Common myeloid progenitor, CD34-positive (primary cell): ENCODE measurements at regions not wholly inside any gene's neighbourhood (a gene's known extent, or its start where the extent isn't known, plus 50 kb on each side); places are given as distances from the start of the nearest gene placed in this dataset.

Experiments used
- CTCF ChIA-PET: fragments of 350-600 bp; sonication (Branson Sonifier 250); formaldehyde crosslinking; loops from one replicate; lab custom pipeline; 2021; ENCODE audit warnings: antibody characterized with exemption; lab: Charles Lee
- POLR2A ChIA-PET: fragments of 350-600 bp; sonication (Branson Sonifier 250); formaldehyde crosslinking; loops from one replicate; lab custom pipeline; 2021; ENCODE audit warnings: antibody characterized with exemption; lab: Charles Lee
- DNase-seq, 3 donors: peaks; one replicate each; pipeline versions ENCODE4 v3.0.0 to v3.0.0-alpha.2; 2013
- H3K27ac ChIP-seq, 2 experiments: 1 replicate in 1 of 2; 2 replicates in 1 of 2; pipeline ENCODE4 v1.7.0; 2013; ENCODE audit warnings: inconsistent platforms in 2 of 2, low read length in 2 of 2, mild to moderate bottlenecking in 2 of 2, low read depth in 1 of 2, moderate library complexity in 1 of 2; ENCODE audit not compliant: severe bottlenecking in 2 of 2, insufficient read depth in 1 of 2, poor library complexity in 1 of 2
- H3K27me3 ChIP-seq, 5 experiments: replicated peaks in 2 of 5; 1 replicate in 3 of 5; 2 replicates in 2 of 5; pipeline versions ENCODE4 v1.6.1 to v1.7.0; 2013; ENCODE audit warnings: low read length in 4 of 5, mild to moderate bottlenecking in 2 of 5, moderate library complexity in 2 of 5, inconsistent platforms in 1 of 5; ENCODE audit not compliant: insufficient read depth in 5 of 5, control insufficient read depth in 4 of 5
- H3K36me3 ChIP-seq, 4 experiments: 1 replicate in 2 of 4; 2 replicates in 2 of 4; pipeline versions ENCODE4 v1.6.1 to v1.7.0; 2013; ENCODE audit warnings: low read length in 3 of 4, control low read depth in 1 of 4, mild to moderate bottlenecking in 1 of 4; ENCODE audit not compliant: control insufficient read depth in 4 of 4, insufficient read depth in 4 of 4
- H3K4me1 ChIP-seq, 4 experiments: 1 replicate in 3 of 4; 2 replicates in 1 of 4; pipeline versions ENCODE4 v1.6.1 to v1.7.1; 2013; ENCODE audit warnings: low read length in 3 of 4, mild to moderate bottlenecking in 3 of 4, control low read depth in 1 of 4, inconsistent platforms in 1 of 4, moderate library complexity in 1 of 4; ENCODE audit not compliant: control insufficient read depth in 4 of 4, insufficient read depth in 4 of 4; ENCODE audit errors: control extremely low read depth in 1 of 4
- H3K4me3 ChIP-seq, 7 experiments: 1 replicate in 4 of 7; 2 replicates in 3 of 7; pipeline versions ENCODE4 v1.5.1 to v1.7.0; 2013; ENCODE audit warnings: mild to moderate bottlenecking in 7 of 7, low read length in 6 of 7, moderate library complexity in 6 of 7, inconsistent platforms in 2 of 7, low read depth in 2 of 7, control low read depth in 1 of 7; ENCODE audit not compliant: insufficient read depth in 4 of 7, control insufficient read depth in 1 of 7; ENCODE audit errors: extremely low read depth in 1 of 7
- H3K9me3 ChIP-seq, 5 experiments: 1 replicate in 4 of 5; 2 replicates in 1 of 5; pipeline versions ENCODE4 v1.6.1 to v1.7.1; 2013; ENCODE audit warnings: low read length in 4 of 5, mild to moderate bottlenecking in 2 of 5, inconsistent platforms in 1 of 5, low read depth in 1 of 5, moderate library complexity in 1 of 5; ENCODE audit not compliant: control insufficient read depth in 4 of 5, insufficient read depth in 2 of 5; ENCODE audit errors: control extremely low read depth in 1 of 5
- WGBS: methylation state at CpG from one replicate; pipeline ENCODE4 v1.1.5; 2013; ENCODE audit not compliant: insufficient coverage; 5-methylcytosine and 5-hydroxymethylcytosine counted together

DNA sequence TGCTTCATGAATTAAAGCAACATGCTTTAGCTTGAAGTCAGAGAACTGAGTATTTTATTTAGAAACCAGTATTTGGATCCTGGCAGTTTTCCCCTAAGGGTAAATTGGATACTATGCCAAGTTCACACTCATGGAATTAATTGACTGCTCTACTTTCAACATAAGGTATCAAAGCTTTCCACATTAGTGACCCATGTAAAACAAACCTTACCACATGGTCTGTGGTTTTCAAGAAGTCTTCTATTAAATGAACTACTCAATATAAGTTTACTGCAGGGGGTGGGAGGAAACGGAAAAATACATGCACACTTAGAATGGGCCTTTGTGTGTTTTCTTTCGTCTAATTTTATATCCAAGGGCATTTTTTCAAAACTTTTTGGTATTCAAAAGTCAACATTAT, 232.0 kb upstream of the FBXL7 start:
- POLR2A ChIA-PET: no interaction called here
- no peak overlapping the region for H3K4me3 ChIP-seq
- H3K36me3 ChIP-seq: no peaks in the 10 kb centered on the region
- H3K27ac ChIP-seq: no peak overlapping the region
- peaks cover 0 to 4% (median 0%) of the 10 kb centered on the region in 5 experiments for H3K27me3 ChIP-seq
- H3K4me1 ChIP-seq: no peaks in the 10 kb centered on the region
- WGBS: no CpG with 5 or more reads among the region's 2 CpGs
- CTCF ChIA-PET: no interaction called here
- no peak for DNase-seq
- peaks cover 0 to 2% (median 0%) of the 10 kb centered on the region in 5 experiments for H3K9me3 ChIP-seq

DNA sequence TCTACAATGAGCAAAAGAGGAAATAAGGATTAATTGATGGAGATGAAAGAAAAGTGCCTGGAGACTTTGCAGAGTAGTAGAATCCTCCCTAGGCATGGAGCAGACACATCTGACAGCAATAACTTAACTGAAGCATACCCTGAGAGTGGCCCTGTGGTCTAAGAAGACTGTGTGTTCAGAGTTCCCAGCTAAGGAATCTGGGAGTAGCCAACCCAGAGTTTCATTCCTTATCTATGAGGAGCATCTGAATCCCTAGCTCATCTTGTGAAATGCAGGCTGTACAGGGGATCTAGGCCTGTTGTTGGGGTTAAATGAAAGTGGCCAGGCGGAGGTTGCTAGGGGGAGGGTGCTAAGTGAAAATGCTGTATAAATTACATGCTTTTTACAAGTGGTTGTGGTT, 233.1 kb upstream of the FBXL7 start:
- no CpG with 5 or more reads among the region's 1 CpG for WGBS
- ChIA-PET CTCF (no interaction called here), POLR2A (no interaction called here)
- H3K9me3 ChIP-seq: peaks cover 0 to 2% (median 0%) of the 10 kb centered on the region in 5 experiments
- no peak for DNase-seq
- no peak overlapping the region for H3K27ac ChIP-seq
- no peaks in the 10 kb centered on the region for H3K4me1 ChIP-seq
- no peaks in the 10 kb centered on the region for H3K36me3 ChIP-seq
- H3K4me3 ChIP-seq: no peak overlapping the region
- H3K27me3 ChIP-seq: peaks cover 0 to 4% (median 0%) of the 10 kb centered on the region in 5 experiments

DNA sequence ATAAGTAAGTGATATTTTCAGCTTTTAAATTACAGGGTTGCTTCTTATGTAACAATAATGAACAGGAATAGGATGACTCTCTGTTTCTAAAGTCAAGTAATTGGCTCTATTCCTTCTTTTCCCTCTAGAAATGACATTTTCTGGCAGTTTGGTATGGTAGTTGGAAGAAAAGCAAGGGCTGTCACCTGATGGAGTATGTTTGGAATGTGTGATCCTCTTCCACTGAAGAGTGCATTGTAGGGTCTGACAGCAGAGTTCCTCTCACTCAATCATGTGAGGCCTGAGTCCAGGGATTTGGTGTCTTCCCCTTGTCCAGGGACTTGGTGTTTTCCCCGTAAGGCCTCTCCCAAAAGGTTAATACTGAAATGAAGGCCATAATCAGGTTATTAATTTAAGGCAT, 233.8 kb upstream of the FBXL7 start:
- Histone ChIP-seq H3K36me3 (no peaks in the 10 kb centered on the region), H3K4me1 (no peaks in the 10 kb centered on the region), H3K27ac (no peak overlapping the region), H3K4me3 (no peak overlapping the region), H3K9me3 (peaks cover 0 to 2% (median 0%) of the 10 kb centered on the region in 5 experiments), H3K27me3 (peaks cover 0 to 4% (median 0%) of the 10 kb centered on the region in 5 experiments)
- no peak for DNase-seq
- WGBS: no CpG with 5 or more reads among the region's 1 CpG
- CTCF ChIA-PET: no interaction called here
- POLR2A ChIA-PET: no interaction called here

DNA sequence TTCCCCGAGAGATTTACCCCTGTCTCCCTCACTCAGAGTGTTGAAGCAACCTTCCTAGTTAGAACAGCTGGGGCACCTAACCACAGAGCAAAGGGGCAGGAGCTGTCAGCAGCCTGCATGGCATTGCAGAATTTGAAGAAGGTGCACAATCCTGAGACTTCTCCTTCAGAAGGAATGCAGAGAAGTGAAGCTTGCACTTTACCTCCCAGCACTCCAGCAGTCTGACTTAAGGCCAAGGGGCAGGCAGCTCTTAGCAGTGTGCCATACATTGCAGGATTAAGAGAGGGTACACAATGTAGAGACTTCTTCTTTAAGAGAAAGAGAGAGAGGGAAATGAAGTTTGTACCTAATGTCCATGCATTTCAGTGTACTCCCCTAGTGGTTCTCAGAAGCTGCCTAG, 236.0 kb upstream of the FBXL7 start:
- H3K27ac ChIP-seq: no peak overlapping the region
- WGBS: no CpG with 5 or more reads among the region's 1 CpG
- H3K27me3 ChIP-seq: peaks cover 0 to 4% (median 0%) of the 10 kb centered on the region in 5 experiments
- no peak for DNase-seq
- no peak overlapping the region for H3K4me3 ChIP-seq
- CTCF ChIA-PET: no interaction called here
- H3K4me1 ChIP-seq: no peaks in the 10 kb centered on the region
- H3K9me3 ChIP-seq: no peaks in the 10 kb centered on the region
- no peaks in the 10 kb centered on the region for H3K36me3 ChIP-seq
- POLR2A ChIA-PET: interaction anchor here (0.6 kb wide), 1 partner anchor 1042 kb away, joined by 3 read pairs; no protein-coding TSS in a partner anchor

DNA sequence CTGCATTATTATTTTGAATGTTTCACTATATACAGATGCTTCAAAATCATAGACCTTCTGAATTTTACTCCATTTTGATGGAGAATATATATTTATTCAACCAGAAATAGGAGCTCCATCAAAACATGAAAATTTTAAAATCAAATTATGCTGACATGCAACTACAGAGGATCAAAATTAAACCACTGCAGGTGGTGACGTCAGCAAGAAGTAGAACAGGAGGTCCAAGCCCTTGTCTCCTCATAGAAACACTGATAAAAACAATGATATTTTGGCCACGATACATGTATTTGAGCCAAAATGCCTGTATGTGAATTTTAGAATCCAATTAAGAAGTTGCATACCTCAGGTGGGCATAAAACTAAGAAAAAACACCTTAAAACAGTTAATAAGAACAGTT, 236.6 kb upstream of the FBXL7 start:
- DNase-seq: no peak
- H3K27ac ChIP-seq: no peak overlapping the region
- no peaks in the 10 kb centered on the region for H3K4me1 ChIP-seq
- peaks cover 0 to 4% (median 0%) of the 10 kb centered on the region in 5 experiments for H3K27me3 ChIP-seq
- no peaks in the 10 kb centered on the region for H3K9me3 ChIP-seq
- POLR2A ChIA-PET: no interaction called here
- H3K36me3 ChIP-seq: no peaks in the 10 kb centered on the region
- 100% methylated on average over 1 of the region's 2 CpGs for WGBS
- CTCF ChIA-PET: no interaction called here
- H3K4me3 ChIP-seq: no peak overlapping the region

DNA sequence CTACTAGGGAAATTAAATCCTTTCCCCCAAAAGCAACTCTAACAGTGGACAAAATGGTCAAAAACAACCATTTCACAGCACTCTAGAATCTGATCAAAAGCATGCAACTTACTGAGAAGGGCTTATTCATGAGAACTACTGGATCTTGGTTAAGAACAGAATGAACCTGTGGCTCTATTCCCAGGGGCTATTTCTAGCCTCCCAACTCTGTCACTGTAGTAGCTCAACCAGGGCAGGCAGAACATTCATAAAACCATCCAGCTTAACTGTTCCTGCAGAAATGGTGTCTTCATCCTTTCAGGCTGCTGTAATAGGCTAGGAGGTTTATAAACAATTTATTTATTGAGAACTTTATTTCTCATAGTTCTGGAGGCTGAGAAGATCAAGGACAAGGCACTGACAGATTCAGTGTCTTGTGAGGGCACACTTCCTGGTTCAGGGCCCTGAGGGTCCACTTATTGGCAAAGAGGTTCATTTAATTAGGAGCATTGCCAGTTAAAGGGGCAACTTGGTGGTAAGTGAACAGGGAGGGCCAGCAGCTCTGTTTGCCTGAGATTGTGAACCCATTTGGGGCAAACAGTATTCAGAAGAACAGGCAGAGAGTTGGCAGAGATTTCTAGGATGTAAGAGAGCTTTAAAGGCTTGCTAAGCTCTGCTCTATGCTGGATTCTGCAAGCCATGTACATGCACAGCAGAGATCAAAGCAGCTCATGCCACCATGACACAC, 238.5 kb upstream of the FBXL7 start:
- no peaks in the 10 kb centered on the region for H3K4me1 ChIP-seq
- no peaks in the 10 kb centered on the region for H3K27me3 ChIP-seq
- no peak overlapping the region for H3K27ac ChIP-seq
- ChIA-PET POLR2A (no interaction called here), CTCF (interaction anchor here (1.6 kb wide), 1 partner anchor 9 kb away, joined by 5 read pairs; no protein-coding TSS in a partner anchor)
- DNase-seq: no peak
- no peaks in the 10 kb centered on the region for H3K36me3 ChIP-seq
- no peaks in the 10 kb centered on the region for H3K9me3 ChIP-seq
- no peak overlapping the region for H3K4me3 ChIP-seq

DNA sequence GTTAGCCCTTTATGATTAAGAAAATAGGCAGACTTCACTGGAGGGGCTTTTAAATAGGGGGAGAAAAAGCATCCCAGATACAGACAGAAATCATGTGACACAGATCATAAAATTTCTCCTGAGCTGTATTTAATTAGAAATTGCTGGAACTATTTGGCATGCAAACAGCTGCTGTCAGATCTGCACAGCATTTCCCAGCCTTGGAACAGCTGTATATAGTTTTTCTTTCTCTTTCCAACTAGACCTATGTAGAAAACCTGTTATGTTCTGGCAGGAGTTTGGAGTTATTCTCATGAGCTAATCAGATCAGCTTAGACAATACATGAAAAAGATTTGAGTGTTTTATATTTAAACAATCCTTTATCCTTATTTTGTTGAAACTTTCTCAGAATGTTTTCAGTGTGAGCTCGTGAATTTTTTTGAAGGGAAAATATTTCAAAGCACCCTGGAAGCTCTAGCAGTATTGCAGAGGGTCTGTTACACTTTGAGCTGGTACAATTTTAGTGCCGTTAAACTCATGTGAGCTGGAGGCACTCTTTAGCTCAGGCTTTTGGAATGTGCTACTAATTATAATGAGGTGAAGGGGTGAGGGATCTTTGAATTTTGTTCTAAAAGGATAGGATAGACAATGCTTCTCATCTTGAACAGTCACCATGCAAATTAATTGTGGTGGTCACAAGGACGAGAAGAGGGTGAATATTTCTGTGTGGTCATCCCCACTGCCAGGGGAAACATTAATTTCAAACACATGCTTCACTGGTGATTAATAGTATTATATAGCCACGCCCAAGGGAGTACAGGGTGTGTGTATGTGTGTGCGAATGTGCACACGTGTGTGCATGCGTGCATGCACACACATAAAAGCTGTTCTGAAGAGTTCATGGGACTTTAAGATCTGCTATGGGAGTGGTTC, 239.4 kb upstream of the FBXL7 start:
- Histone ChIP-seq H3K4me3 (no peak overlapping the region), H3K27ac (no peak overlapping the region), H3K4me1 (no peaks in the 10 kb centered on the region), H3K36me3 (no peaks in the 10 kb centered on the region), H3K27me3 (peaks cover 0 to 2% (median 0%) of the 10 kb centered on the region in 5 experiments), H3K9me3 (no peaks in the 10 kb centered on the region)
- ChIA-PET POLR2A (no interaction called here), CTCF (interaction anchor here (1.6 kb wide), 1 partner anchor 10 kb away, joined by 5 read pairs; no protein-coding TSS in a partner anchor)
- 83% methylated on average over 5 of the region's 7 CpGs for WGBS
- DNase-seq: no peak
